ENCODE measurements at regions not wholly inside any gene's neighbourhood (a gene's known extent, or its start where the extent isn't known, plus 50 kb on each side); places are given as distances from the start of the nearest gene placed in this dataset.

GRCh38 chr1:14522926-14523241 is 75.6 kb upstream of the KAZN start:
- 58 to 69% (median 60%) methylated on average over 3 to 4 of the region's 4 CpGs for WGBS, 4 donors
- peak overlapping the region in 2 of 5 donors; percentile 66 to 82 for H3K27ac ChIP-seq
- DNase-seq, result peak in 5 of 7 donors; percentile 19 to 77 (median 25)
- no peaks in the 10 kb centered on the region for H3K9me3 ChIP-seq (replicated peaks in 1 of 3)
- intact Hi-C loops (cut with DNase I), result no loop called here
- no peak overlapping the region for H3K4me3 ChIP-seq
- H3K36me3 ChIP-seq (replicated peaks in 1 of 2), result no peaks in the 10 kb centered on the region
- H3K4me1 ChIP-seq (replicated peaks in 1 of 2), result peaks cover 0 to 4% of the 10 kb centered on the region in 2 donors
- TF ChIP-seq POLR2A (IDR thresholded peaks at IDR 0.05), result no peak
- TF ChIP-seq CTCF (IDR thresholded peaks at IDR 0.05), result no peak
- H3K27me3 ChIP-seq, result no peaks in the 10 kb centered on the region

- H3K9me3 ChIP-seq (replicated peaks in 1 of 3), result no peaks in the 10 kb centered on the region
- 81 to 85% (median 83%) methylated on average over 3 of the region's 3 CpGs for WGBS, 4 donors
- TF ChIP-seq POLR2A (IDR thresholded peaks at IDR 0.05) (no peak), CTCF (IDR thresholded peaks at IDR 0.05) (no peak)
- intact Hi-C loops (cut with DNase I), result no loop called here
- H3K4me3 ChIP-seq, result no peak overlapping the region
- H3K27me3 ChIP-seq, result no peaks in the 10 kb centered on the region
- no peak overlapping the region for H3K27ac ChIP-seq
- H3K4me1 ChIP-seq (replicated peaks in 1 of 2), result no peaks in the 10 kb centered on the region
- no peaks in the 10 kb centered on the region for H3K36me3 ChIP-seq (replicated peaks in 1 of 2)
- DNase-seq, result no peak
These were observed 73.5 kb upstream of the KAZN start for GRCh38 chr1:14524826-14525636.

GRCh38 chr1:14529475-14529874 is 69.0 kb upstream of the KAZN start:
- Histone ChIP-seq H3K4me1 (replicated peaks in 1 of 2) (no peaks in the 10 kb centered on the region), H3K27ac (no peak overlapping the region), H3K4me3 (no peak overlapping the region), H3K27me3 (no peaks in the 10 kb centered on the region), H3K36me3 (replicated peaks in 1 of 2) (no peaks in the 10 kb centered on the region), H3K9me3 (replicated peaks in 1 of 3) (no peaks in the 10 kb centered on the region)
- WGBS, 4 donors, result 57 to 70% (median 60%) methylated on average over 2 of the region's 2 CpGs
- TF ChIP-seq CTCF (IDR thresholded peaks at IDR 0.05) (no peak), POLR2A (IDR thresholded peaks at IDR 0.05) (no peak)
- intact Hi-C loops (cut with DNase I), result no loop called here
- no peak for DNase-seq

- no peaks in the 10 kb centered on the region for H3K36me3 ChIP-seq (replicated peaks in 1 of 2)
- no peak for DNase-seq
- no peak overlapping the region for H3K4me3 ChIP-seq
- H3K27me3 ChIP-seq, result no peaks in the 10 kb centered on the region
- H3K9me3 ChIP-seq (replicated peaks in 1 of 3), result no peaks in the 10 kb centered on the region
- no peaks in the 10 kb centered on the region for H3K4me1 ChIP-seq (replicated peaks in 1 of 2)
- TF ChIP-seq POLR2A (IDR thresholded peaks at IDR 0.05) (no peak), CTCF (IDR thresholded peaks at IDR 0.05) (no peak)
- intact Hi-C loops (cut with DNase I), result no loop called here
- no peak overlapping the region for H3K27ac ChIP-seq
- WGBS, 4 donors, result 70 to 75% (median 72%) methylated on average over 4 of the region's 4 CpGs
These were observed 67.0 kb upstream of the KAZN start for GRCh38 chr1:14531519-14531918.
